Loucy (cell line): ENCODE measurements at regions not wholly inside any gene's neighbourhood (a gene's known extent, or its start where the extent isn't known, plus 50 kb on each side); places are given as distances from the start of the nearest gene placed in this dataset.

ENCODE experiments used
- H2AFZ ChIP-seq: fragments of 200-600 bp; sonication (generic); 2 replicates; pipeline ENCODE4 v1.6.0; 2016; ENCODE audit warnings: antibody characterized with exemption, mild to moderate bottlenecking, low read length, moderate library complexity
- H3F3A ChIP-seq: fragments of 200-600 bp; 2 replicates; pipeline ENCODE4 v1.6.0; 2016; ENCODE audit warnings: antibody characterized with exemption, low read depth, mild to moderate bottlenecking
- H3K27me3 ChIP-seq: fragments of 200-600 bp; sonication (generic); 2 replicates; pipeline ENCODE4 v1.6.1; 2014; ENCODE audit warnings: low read length, mild to moderate bottlenecking; ENCODE audit not compliant: insufficient read depth, poor library complexity, severe bottlenecking
- H3K36me3 ChIP-seq: fragments of 200-600 bp; sonication (generic); 2 replicates; pipeline ENCODE4 v1.6.1; 2016; ENCODE audit warnings: low read length; ENCODE audit not compliant: insufficient read depth
- H3K4me1 ChIP-seq: fragments of 200-600 bp; sonication (generic); 2 replicates; pipeline ENCODE4 v1.5.1; 2014; ENCODE audit warnings: low read length, mild to moderate bottlenecking; ENCODE audit not compliant: insufficient read depth, poor library complexity, severe bottlenecking
- H3K4me2 ChIP-seq: fragments of 200-600 bp; sonication (generic); 2 replicates; pipeline ENCODE4 v1.6.0; 2014; ENCODE audit warnings: antibody characterized with exemption, low read length, low read depth, mild to moderate bottlenecking; ENCODE audit not compliant: poor library complexity, severe bottlenecking
- H3K4me3 ChIP-seq: fragments of 200-600 bp; sonication (generic); 2 replicates; pipeline ENCODE4 v1.5.1; 2014; ENCODE audit warnings: low read length, mild to moderate bottlenecking, mixed read lengths; ENCODE audit not compliant: poor library complexity, severe bottlenecking
- H3K79me2 ChIP-seq: fragments of 200-600 bp; sonication (generic); 2 replicates; pipeline ENCODE4 v1.6.1; 2014; ENCODE audit warnings: low read length; ENCODE audit not compliant: insufficient read depth
- H3K9ac ChIP-seq: fragments of 200-600 bp; sonication (generic); 2 replicates; pipeline ENCODE4 v1.6.0; 2014; ENCODE audit warnings: mild to moderate bottlenecking, low read depth, low read length, moderate library complexity; ENCODE audit not compliant: poor library complexity, severe bottlenecking
- H3K9me2 ChIP-seq: fragments of 200-600 bp; sonication (generic); replicated peaks from 2 replicates; pipeline ENCODE4 v1.6.1; 2016; ENCODE audit warnings: low read depth, low read length, mixed read lengths
- H3K9me3 ChIP-seq: fragments of 200-600 bp; sonication (generic); 2 replicates; pipeline ENCODE4 v1.6.1; 2014; ENCODE audit warnings: mild to moderate bottlenecking, antibody characterized with exemption, low read length, low read depth; ENCODE audit not compliant: insufficient read depth
- H4K20me1 ChIP-seq: fragments of 200-600 bp; sonication (generic); 2 replicates; pipeline ENCODE4 v1.6.0; 2014; ENCODE audit warnings: antibody characterized with exemption, low read length, mild to moderate bottlenecking; ENCODE audit not compliant: insufficient read depth, poor library complexity, severe bottlenecking
- EZH2phosphoT487 ChIP-seq: fragments of 200-600 bp; IDR thresholded peaks from 2 replicates; pipeline ENCODE4 v1.6.1; 2018; ENCODE audit warnings: antibody characterized with exemption, mild to moderate bottlenecking, moderate library complexity, borderline replicate concordance
- TF ChIP-seq, protein P1 (sequence below): fragments of 200-600 bp; sonication (generic); conservative IDR thresholded peaks from 2 replicates; pipeline ENCODE4 v1.5.1; 2014; ENCODE audit warnings: mild to moderate bottlenecking, antibody characterized with exemption, low read length

DNA sequence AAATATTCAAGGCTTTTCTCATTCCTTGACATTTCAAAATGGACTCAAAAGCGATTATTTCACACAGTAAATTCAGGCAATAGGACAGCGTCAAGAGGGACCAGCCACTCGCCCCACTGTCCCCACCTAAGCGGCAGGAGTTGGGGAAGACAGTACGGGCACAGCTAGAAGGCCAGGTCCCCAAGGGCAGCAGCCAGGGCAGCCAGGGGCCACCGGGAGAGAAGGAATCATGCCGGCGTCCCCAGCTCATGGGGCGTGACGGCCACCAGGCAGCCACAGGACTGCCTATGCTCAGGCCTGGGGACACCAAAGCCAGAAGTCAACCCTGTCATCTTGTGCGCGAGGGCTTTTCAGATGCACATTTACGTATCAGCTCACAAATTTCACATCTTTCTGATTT, 225.7 kb upstream of the PPP2R2D start:
- Histone ChIP-seq H3K27me3 (no peaks in the 10 kb centered on the region), H3K4me3 (no peak overlapping the region), H3K4me2 (no peak overlapping the region), H3F3A (no peaks in the 10 kb centered on the region), H3K4me1 (no peaks in the 10 kb centered on the region), H3K9ac (no peak overlapping the region), H3K79me2 (no peaks in the 10 kb centered on the region), H3K36me3 (no peaks in the 10 kb centered on the region), H3K9me2 (no peaks in the 10 kb centered on the region), H2AFZ (no peak overlapping the region), H4K20me1 (no peaks in the 10 kb centered on the region), H3K9me3 (peaks cover 5% of the 10 kb centered on the region; the same call in 1 of the 2 replicates)
- no peak for TF ChIP-seq EZH2phosphoT487
- TF ChIP-seq, protein P1, sequence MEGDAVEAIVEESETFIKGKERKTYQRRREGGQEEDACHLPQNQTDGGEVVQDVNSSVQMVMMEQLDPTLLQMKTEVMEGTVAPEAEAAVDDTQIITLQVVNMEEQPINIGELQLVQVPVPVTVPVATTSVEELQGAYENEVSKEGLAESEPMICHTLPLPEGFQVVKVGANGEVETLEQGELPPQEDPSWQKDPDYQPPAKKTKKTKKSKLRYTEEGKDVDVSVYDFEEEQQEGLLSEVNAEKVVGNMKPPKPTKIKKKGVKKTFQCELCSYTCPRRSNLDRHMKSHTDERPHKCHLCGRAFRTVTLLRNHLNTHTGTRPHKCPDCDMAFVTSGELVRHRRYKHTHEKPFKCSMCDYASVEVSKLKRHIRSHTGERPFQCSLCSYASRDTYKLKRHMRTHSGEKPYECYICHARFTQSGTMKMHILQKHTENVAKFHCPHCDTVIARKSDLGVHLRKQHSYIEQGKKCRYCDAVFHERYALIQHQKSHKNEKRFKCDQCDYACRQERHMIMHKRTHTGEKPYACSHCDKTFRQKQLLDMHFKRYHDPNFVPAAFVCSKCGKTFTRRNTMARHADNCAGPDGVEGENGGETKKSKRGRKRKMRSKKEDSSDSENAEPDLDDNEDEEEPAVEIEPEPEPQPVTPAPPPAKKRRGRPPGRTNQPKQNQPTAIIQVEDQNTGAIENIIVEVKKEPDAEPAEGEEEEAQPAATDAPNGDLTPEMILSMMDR = no peak

- H3K27me3 ChIP-seq = no peaks in the 10 kb centered on the region
- H3K79me2 ChIP-seq = no peaks in the 10 kb centered on the region
- no peaks in the 10 kb centered on the region for H3K36me3 ChIP-seq
- H3K4me1 ChIP-seq = no peaks in the 10 kb centered on the region
- H4K20me1 ChIP-seq = no peaks in the 10 kb centered on the region
- no peak overlapping the region for H3K4me3 ChIP-seq
- no peak overlapping the region for H3K9ac ChIP-seq
- H3K9me2 ChIP-seq = no peaks in the 10 kb centered on the region
- H3K9me3 ChIP-seq = peaks cover 5% of the 10 kb centered on the region; the same call in 1 of the 2 replicates
- no peak overlapping the region for H3K4me2 ChIP-seq
- no peaks in the 10 kb centered on the region for H3F3A ChIP-seq
- TF ChIP-seq EZH2phosphoT487 = no peak
- TF ChIP-seq, protein P1 = no peak
- no peak overlapping the region for H2AFZ ChIP-seq
These were observed 224.6 kb upstream of the PPP2R2D start for GRCh38 chr10:131676046-131676799.

- no peak overlapping the region for H3K4me2 ChIP-seq
- no peak for TF ChIP-seq EZH2phosphoT487
These were observed 223.9 kb upstream of the PPP2R2D start for GRCh38 chr10:131676800-131677421.

More at GRCh38 chr10:131676800-131677421, 223.9 kb upstream of the PPP2R2D start:
- no peak overlapping the region for H2AFZ ChIP-seq
- H3K27me3 ChIP-seq = no peaks in the 10 kb centered on the region
- H3K9me3 ChIP-seq = peaks cover 5% of the 10 kb centered on the region; the same call in 1 of the 2 replicates
- H3K79me2 ChIP-seq = no peaks in the 10 kb centered on the region
- H3K9me2 ChIP-seq = no peaks in the 10 kb centered on the region
- H4K20me1 ChIP-seq = no peaks in the 10 kb centered on the region
- no peak overlapping the region for H3K4me3 ChIP-seq
- H3F3A ChIP-seq = no peaks in the 10 kb centered on the region
- no peaks in the 10 kb centered on the region for H3K4me1 ChIP-seq
- no peaks in the 10 kb centered on the region for H3K36me3 ChIP-seq
- no peak overlapping the region for H3K9ac ChIP-seq
